AG09309 (cell line): ENCODE measurements at regions not wholly inside any gene's neighbourhood (a gene's known extent, or its start where the extent isn't known, plus 50 kb on each side); places are given as distances from the start of the nearest gene placed in this dataset.

ENCODE experiments used
- DNase-seq: peaks from one replicate; pipeline ENCODE4 v3.0.0-alpha.2; 2010; ENCODE audit warnings: low read depth
- H3K4me3 ChIP-seq: 2 replicates; pipeline ENCODE4 v1.5.1; 2011; ENCODE audit warnings: mild to moderate bottlenecking, low read depth, low read length, moderate library complexity; ENCODE audit not compliant: control insufficient read depth
- CTCF ChIP-seq: IDR thresholded peaks from 2 replicates; pipeline ENCODE4 v1.5.1; 2011; ENCODE audit warnings: mild to moderate bottlenecking, low read depth, low read length, inconsistent platforms; ENCODE audit not compliant: insufficient read depth, control insufficient read depth; ENCODE audit errors: missing control alignments

GRCh38 chr6:147856687-147857086 lies 348.2 kb downstream of the SAMD5 start:
- DNase-seq: no peak
- TF ChIP-seq CTCF: no peak
- H3K4me3 ChIP-seq: no peak overlapping the region

- no peak for TF ChIP-seq CTCF
- no peak for DNase-seq
- H3K4me3 ChIP-seq: no peak overlapping the region
Observed at GRCh38 chr6:147858421-147858820, 349.9 kb downstream of the SAMD5 start.

GRCh38 chr6:147859071-147859470 lies 350.6 kb downstream of the SAMD5 start:
- no peak for TF ChIP-seq CTCF
- no peak overlapping the region for H3K4me3 ChIP-seq
- no peak for DNase-seq

GRCh38 chr6:147861696-147862095 lies 353.2 kb downstream of the SAMD5 start:
- DNase-seq: no peak
- no peak overlapping the region for H3K4me3 ChIP-seq
- TF ChIP-seq CTCF: no peak

GRCh38 chr6:147867433-147868226 lies 359.1 kb downstream of the SAMD5 start:
- no peak for TF ChIP-seq CTCF
- no peak overlapping the region for H3K4me3 ChIP-seq
- DNase-seq: no peak

GRCh38 chr6:147868427-147869190 lies 360.1 kb downstream of the SAMD5 start:
- H3K4me3 ChIP-seq: no peak overlapping the region
- DNase-seq: no peak
- TF ChIP-seq CTCF: no peak
